ENCODE measurements at regions not wholly inside any gene's neighbourhood (a gene's known extent, or its start where the extent isn't known, plus 50 kb on each side); places are given as distances from the start of the nearest gene placed in this dataset.
A peak's percentile ranks its signal among the peaks of the same experiment; 100 is the strongest.

GRCh38 chr13:99686944-99687411, 185.7 kb downstream of the TM9SF2 start (continued):
- TF ChIP-seq CHD7 (IDR thresholded peaks at IDR 0.05; ENCODE audit: insufficient replicate concordance, low read length) (peak; percentile 90), CREB1 (IDR thresholded peaks at IDR 0.05) (no peak), CTBP2 (IDR thresholded peaks at IDR 0.05; ENCODE audit: borderline replicate concordance, insufficient read depth, insufficient read length, low read length) (no peak), CBX8 (IDR thresholded peaks at IDR 0.05; ENCODE audit: borderline replicate concordance, low read depth, low read length) (no peak), RBBP5 (IDR thresholded peaks at IDR 0.05; ENCODE audit: borderline replicate concordance, low read depth, low read length) (0 out of 2 replicates have a peak, but pooled peaks have one; percentile 58), MAFK (IDR thresholded peaks at IDR 0.05; ENCODE audit: low read depth, low read length) (no peak), RNF2 (IDR thresholded peaks at IDR 0.05; ENCODE audit: borderline replicate concordance, low read depth, low read length, missing control alignments, poor library complexity, severe bottlenecking) (no peak), GTF2F1 (IDR thresholded peaks at IDR 0.05; ENCODE audit: borderline replicate concordance, low read depth, low read length) (no peak; the same call in 1 of the 2 replicates), EGR1 (IDR thresholded peaks at IDR 0.05; ENCODE audit: borderline replicate concordance, low read depth, low read length) (peak; percentile 35; the same call in 1 of the 2 replicates), NRF1 (IDR thresholded peaks at IDR 0.05; ENCODE audit: low read depth, low read length) (no peak), KDM4A (IDR thresholded peaks at IDR 0.05; ENCODE audit: low read depth, low read length, severe bottlenecking) (no peak)

Measured in H1 (cell line).